Ishikawa (cell line): ENCODE measurements at regions not wholly inside any gene's neighbourhood (a gene's known extent, or its start where the extent isn't known, plus 50 kb on each side); places are given as distances from the start of the nearest gene placed in this dataset.

Source experiments
- CEBPB ChIP-seq: IDR thresholded peaks from 2 replicates; pipeline ENCODE4 v1.6.1; 2012
- EP300 ChIP-seq: IDR thresholded peaks from 2 replicates; pipeline ENCODE4 v1.6.1; 2012; ENCODE audit warnings: borderline replicate concordance
- FOXM1 ChIP-seq: IDR thresholded peaks from 2 replicates; pipeline ENCODE4 v1.6.1; 2012; ENCODE audit warnings: low read depth, borderline replicate concordance
- MAX ChIP-seq: IDR thresholded peaks from 2 replicates; pipeline ENCODE4 v1.6.1; 2012
- NFIC ChIP-seq: IDR thresholded peaks from 2 replicates; pipeline ENCODE4 v1.6.1; 2012
- RAD21 ChIP-seq: IDR thresholded peaks from 2 replicates; pipeline ENCODE4 v1.6.1; 2012; ENCODE audit warnings: low read depth
- REST ChIP-seq: IDR thresholded peaks from 2 replicates; pipeline ENCODE4 v1.6.1; 2012; ENCODE audit warnings: low read depth, mild to moderate bottlenecking
- TAF1 ChIP-seq: IDR thresholded peaks from 2 replicates; pipeline ENCODE4 v1.6.1; 2012; ENCODE audit warnings: low read depth, mild to moderate bottlenecking
- YY1 ChIP-seq: IDR thresholded peaks from 2 replicates; pipeline ENCODE4 v1.6.1; 2012; ENCODE audit warnings: low read depth
- ZBTB7A ChIP-seq: IDR thresholded peaks from 2 replicates; pipeline ENCODE4 v1.6.1; 2012; ENCODE audit warnings: low read depth

- TF ChIP-seq NFIC (no peak), EP300 (no peak), MAX (no peak), CEBPB (no peak), RAD21 (no peak), TAF1 (no peak), YY1 (no peak), FOXM1 (no peak), REST (no peak), ZBTB7A (no peak)
Measured at GRCh38 chr5:159509002-159509660, 178.8 kb upstream of the IL12B start.
